ENCODE measurements at regions not wholly inside any gene's neighbourhood (a gene's known extent, or its start where the extent isn't known, plus 50 kb on each side); places are given as distances from the start of the nearest gene placed in this dataset.

DNA sequence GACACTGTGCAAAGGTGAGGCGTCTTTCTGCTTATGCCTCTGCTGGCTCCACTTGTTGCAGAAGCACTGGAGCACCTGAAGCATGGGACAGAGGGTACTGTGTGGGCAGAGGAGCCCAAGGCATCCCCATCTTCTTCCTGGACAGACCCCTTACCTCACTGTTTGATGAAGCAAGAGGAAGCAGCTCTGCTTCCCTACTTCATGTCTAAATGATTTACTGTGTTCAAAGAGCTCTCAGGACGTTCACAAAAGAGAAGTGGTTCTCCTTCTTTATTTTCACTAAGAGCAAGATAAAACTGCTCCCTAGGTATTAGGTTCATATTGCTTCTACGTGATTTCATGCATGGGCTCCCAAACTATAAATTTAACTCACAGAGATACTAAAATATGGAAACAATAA, 1635.4 kb upstream of the SLC10A2 start:
- TF ChIP-seq, protein P1, sequence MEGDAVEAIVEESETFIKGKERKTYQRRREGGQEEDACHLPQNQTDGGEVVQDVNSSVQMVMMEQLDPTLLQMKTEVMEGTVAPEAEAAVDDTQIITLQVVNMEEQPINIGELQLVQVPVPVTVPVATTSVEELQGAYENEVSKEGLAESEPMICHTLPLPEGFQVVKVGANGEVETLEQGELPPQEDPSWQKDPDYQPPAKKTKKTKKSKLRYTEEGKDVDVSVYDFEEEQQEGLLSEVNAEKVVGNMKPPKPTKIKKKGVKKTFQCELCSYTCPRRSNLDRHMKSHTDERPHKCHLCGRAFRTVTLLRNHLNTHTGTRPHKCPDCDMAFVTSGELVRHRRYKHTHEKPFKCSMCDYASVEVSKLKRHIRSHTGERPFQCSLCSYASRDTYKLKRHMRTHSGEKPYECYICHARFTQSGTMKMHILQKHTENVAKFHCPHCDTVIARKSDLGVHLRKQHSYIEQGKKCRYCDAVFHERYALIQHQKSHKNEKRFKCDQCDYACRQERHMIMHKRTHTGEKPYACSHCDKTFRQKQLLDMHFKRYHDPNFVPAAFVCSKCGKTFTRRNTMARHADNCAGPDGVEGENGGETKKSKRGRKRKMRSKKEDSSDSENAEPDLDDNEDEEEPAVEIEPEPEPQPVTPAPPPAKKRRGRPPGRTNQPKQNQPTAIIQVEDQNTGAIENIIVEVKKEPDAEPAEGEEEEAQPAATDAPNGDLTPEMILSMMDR (IDR thresholded peaks at IDR 0.05), result no peak
- no peak for TF ChIP-seq POLR2A (IDR thresholded peaks at IDR 0.05)
- no peak overlapping the region for H3K27ac ChIP-seq
- WGBS, 2 donors, result 70 to 76% methylated on average over 3 of the region's 3 CpGs
- H3K4me3 ChIP-seq, result no peak overlapping the region
- no peaks in the 10 kb centered on the region for H3K36me3 ChIP-seq (ENCODE audit: low read depth, missing control alignments)
- no peaks in the 10 kb centered on the region for H3K9me3 ChIP-seq
- intact Hi-C loops (cut with DNase I; ENCODE audit: low total_unique reads), result no loop called here
- H3K27me3 ChIP-seq, result no peaks in the 10 kb centered on the region
- no peaks in the 10 kb centered on the region for H3K4me1 ChIP-seq
- no peak for DNase-seq

DNA sequence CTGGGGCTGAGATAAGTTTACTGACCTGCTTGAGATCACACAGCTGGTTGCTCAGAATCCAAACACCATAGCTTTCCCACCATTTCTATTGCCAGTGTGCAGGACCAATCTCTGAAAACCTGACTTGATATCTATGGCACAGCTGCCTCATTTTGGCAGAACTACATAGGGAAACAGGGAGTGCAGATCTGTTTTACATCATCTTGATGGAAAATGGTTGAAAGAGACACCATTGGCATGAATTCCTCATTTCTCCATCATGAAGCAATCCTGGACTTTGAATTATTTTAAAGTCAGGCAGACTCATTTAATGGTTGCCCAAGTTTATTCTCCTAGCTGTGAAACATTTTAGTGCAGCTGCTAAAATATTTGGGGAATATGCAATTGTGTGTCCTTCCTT, 1628.2 kb upstream of the SLC10A2 start:
- intact Hi-C loops (cut with DNase I; ENCODE audit: low total_unique reads), result no loop called here
- Histone ChIP-seq H3K4me1 (no peaks in the 10 kb centered on the region), H3K9me3 (no peaks in the 10 kb centered on the region), H3K4me3 (no peak overlapping the region), H3K27me3 (no peaks in the 10 kb centered on the region), H3K36me3 (ENCODE audit: low read depth, missing control alignments) (no peaks in the 10 kb centered on the region), H3K27ac (no peak overlapping the region)
- no peak for DNase-seq
- no peak for TF ChIP-seq POLR2A (IDR thresholded peaks at IDR 0.05)
- TF ChIP-seq, protein P1 (IDR thresholded peaks at IDR 0.05), result no peak

- DNase-seq, result no peak
- TF ChIP-seq, protein P1 (IDR thresholded peaks at IDR 0.05), result no peak
- TF ChIP-seq POLR2A (IDR thresholded peaks at IDR 0.05), result no peak
- Histone ChIP-seq H3K27ac (no peak overlapping the region), H3K4me1 (no peaks in the 10 kb centered on the region), H3K9me3 (no peaks in the 10 kb centered on the region), H3K36me3 (ENCODE audit: low read depth, missing control alignments) (no peaks in the 10 kb centered on the region), H3K4me3 (no peak overlapping the region), H3K27me3 (no peaks in the 10 kb centered on the region)
- 75 to 86% methylated on average over 4 of the region's 4 CpGs for WGBS, 2 donors
- intact Hi-C loops (cut with DNase I; ENCODE audit: low total_unique reads), result no loop called here
Observed at GRCh38 chr13:104693126-104693525, 1626.9 kb upstream of the SLC10A2 start.

DNA sequence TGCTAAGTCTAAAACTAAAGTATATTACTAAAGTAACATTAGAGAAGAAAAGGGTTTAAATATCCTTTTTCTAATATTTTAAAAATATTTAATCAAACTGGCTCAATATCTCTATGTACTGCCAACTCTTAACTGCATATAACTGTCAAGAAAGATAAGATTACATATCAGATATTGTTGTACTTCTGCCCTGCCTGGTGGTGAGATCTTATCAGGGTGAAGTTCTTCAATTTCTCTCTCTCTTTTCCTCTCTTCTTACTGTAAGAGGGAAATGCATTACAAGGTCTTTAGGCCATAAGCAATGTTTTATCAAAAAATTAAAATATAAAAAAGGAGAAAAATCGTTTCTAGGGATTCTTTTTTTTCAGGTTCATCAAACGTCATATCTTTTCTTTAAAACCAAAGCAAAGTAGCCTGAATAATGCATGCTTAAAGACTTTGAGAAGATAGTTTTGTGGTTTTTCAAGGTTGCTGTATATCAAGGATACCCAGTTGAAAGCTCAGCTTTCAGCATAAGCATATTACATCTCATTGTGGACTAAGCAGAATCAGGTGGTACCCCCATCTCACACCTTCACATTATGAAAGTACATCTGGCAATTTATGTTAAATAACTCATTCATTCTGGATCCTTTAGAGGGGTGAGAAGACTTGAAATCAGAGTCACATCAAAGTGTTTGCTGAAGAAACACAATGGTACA, 1625.7 kb upstream of the SLC10A2 start:
- 45 to 65% methylated on average over 2 of the region's 2 CpGs for WGBS, 2 donors
- Histone ChIP-seq H3K9me3 (no peaks in the 10 kb centered on the region), H3K4me1 (no peaks in the 10 kb centered on the region), H3K36me3 (ENCODE audit: low read depth, missing control alignments) (no peaks in the 10 kb centered on the region), H3K27ac (no peak overlapping the region), H3K4me3 (no peak overlapping the region), H3K27me3 (no peaks in the 10 kb centered on the region)
- TF ChIP-seq, protein P1 (IDR thresholded peaks at IDR 0.05), result no peak
- no peak for TF ChIP-seq POLR2A (IDR thresholded peaks at IDR 0.05)
- no peak for DNase-seq
- intact Hi-C loops (cut with DNase I; ENCODE audit: low total_unique reads), result no loop called here

DNA sequence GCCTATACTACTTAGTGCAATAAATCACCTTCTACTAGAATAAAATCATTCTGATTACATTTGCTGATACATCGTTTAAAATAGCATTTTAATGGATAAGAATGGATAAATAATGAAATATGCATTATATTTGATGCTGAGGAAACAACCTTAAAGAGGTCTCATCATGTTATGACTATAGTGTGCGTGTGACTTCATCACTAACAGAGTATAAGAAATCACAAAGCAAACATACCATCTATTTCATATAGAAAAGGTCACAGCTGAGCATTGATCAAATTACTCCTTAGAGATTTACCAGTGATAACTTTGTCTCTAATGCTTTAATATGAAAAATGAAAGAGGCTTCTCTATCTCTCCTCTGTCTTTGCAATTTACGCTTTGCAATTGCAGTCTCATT, 1620.3 kb upstream of the SLC10A2 start:
- Histone ChIP-seq H3K9me3 (no peaks in the 10 kb centered on the region), H3K27me3 (no peaks in the 10 kb centered on the region), H3K27ac (no peak overlapping the region), H3K4me1 (no peaks in the 10 kb centered on the region), H3K4me3 (no peak overlapping the region), H3K36me3 (ENCODE audit: low read depth, missing control alignments) (no peaks in the 10 kb centered on the region)
- DNase-seq, result no peak
- intact Hi-C loops (cut with DNase I; ENCODE audit: low total_unique reads), result no loop called here
- TF ChIP-seq, protein P1 (IDR thresholded peaks at IDR 0.05), result no peak
- TF ChIP-seq POLR2A (IDR thresholded peaks at IDR 0.05), result no peak
- 81 to 84% methylated on average over 3 of the region's 3 CpGs for WGBS, 2 donors
